GM12878 (cell line): ENCODE measurements at regions not wholly inside any gene's neighbourhood (a gene's known extent, or its start where the extent isn't known, plus 50 kb on each side); places are given as distances from the start of the nearest gene placed in this dataset.

Experiments
- ATAC-seq: fragments of 200-7000 bp; cut with Tn5 transposase; 3 replicates; pipeline ENCODE4 v1.9.1; 2020; ENCODE audit warnings: mild to moderate bottlenecking, moderate library complexity
- BruUV-seq: library from RNA; stranded (reverse); fragments of 400-500 nt; replicated peaks from 2 replicates; lab custom pipeline; 2021; lab: Mats Ljungman, UMichigan
- CTCF ChIA-PET: fragments of 300-600 bp; sonication (Branson Sonifier 250); formaldehyde crosslinking; extraction: SDS; loops from one replicate; lab custom pipeline; 2021; ENCODE audit warnings: inconsistent platforms; lab: Yijun Ruan, JAX
- POLR2A ChIA-PET: fragments of 350-600 bp; formaldehyde crosslinking; extraction: SDS; loops from one replicate; lab custom pipeline; 2021; ENCODE audit warnings: inconsistent platforms; lab: Charles Lee
- RAD21 ChIA-PET: fragments of 300-600 bp; sonication (Branson Sonifier 250); formaldehyde crosslinking; loops from one replicate; lab custom pipeline; 2023; ENCODE audit warnings: antibody characterized with exemption; ENCODE audit not compliant: unreplicated experiment; lab: Charles Lee
- SMC1A ChIA-PET: fragments of 300-600 bp; sonication (Branson Sonifier 250); formaldehyde crosslinking; loops from one replicate; lab custom pipeline; 2023; ENCODE audit not compliant: unreplicated experiment, uncharacterized antibody; lab: Charles Lee
- DNase-seq: peaks from one replicate; pipeline ENCODE4 v3.0.0-alpha.2; 2011; ENCODE audit warnings: low read depth, low spot score
- FAIRE-seq: peaks from 3 replicates; lab custom pipeline; 2011; peaks lifted over from hg19 to GRCh38; lab: Jason Lieb, UNC
- H2AFZ ChIP-seq: 2 replicates; pipeline ENCODE4 v1.6.0; 2011; ENCODE audit warnings: low read depth, low read length, control low read depth; ENCODE audit not compliant: control insufficient read depth
- H3K27ac ChIP-seq: 2 replicates; pipeline ENCODE4 v1.5.1; 2011; ENCODE audit warnings: control low read depth; ENCODE audit not compliant: control insufficient read depth, insufficient read depth
- H3K27me3 ChIP-seq, 2 experiments: replicated peaks in 1 of 2; 2 replicates each; pipeline versions ENCODE4 v1.6.0 to v1.6.1; 2011; ENCODE audit warnings: low read length in 1 of 2; ENCODE audit not compliant: control insufficient read depth in 2 of 2, insufficient read depth in 2 of 2
- H3K36me3 ChIP-seq, 2 experiments: 2 replicates each; pipeline ENCODE4 v1.5.1; 2011; ENCODE audit warnings: low read length in 1 of 2; ENCODE audit not compliant: control insufficient read depth in 2 of 2, insufficient read depth in 2 of 2
- H3K4me1 ChIP-seq: 2 replicates; pipeline ENCODE4 v1.6.1; 2011; ENCODE audit warnings: mild to moderate bottlenecking, low read length, moderate library complexity, mixed read lengths; ENCODE audit not compliant: control insufficient read depth, insufficient read depth
- H3K4me2 ChIP-seq: 2 replicates; pipeline ENCODE4 v1.6.0; 2011; ENCODE audit warnings: control low read depth; ENCODE audit not compliant: control insufficient read depth, insufficient read depth
- H3K4me3 ChIP-seq: fragments of 200-600 bp; sonication (generic); 2 replicates; pipeline ENCODE4 v1.5.1; 2016
- H3K79me2 ChIP-seq: 2 replicates; pipeline ENCODE4 v1.6.0; 2011; ENCODE audit warnings: low read length; ENCODE audit not compliant: control insufficient read depth, insufficient read depth
- H3K9ac ChIP-seq: 2 replicates; pipeline ENCODE4 v1.8.0; 2011; ENCODE audit warnings: low read length, control low read depth, mixed read lengths; ENCODE audit not compliant: control insufficient read depth, insufficient read depth
- H3K9me3 ChIP-seq: replicated peaks from 3 replicates; pipeline ENCODE4 v1.5.1; 2011; ENCODE audit warnings: mild to moderate bottlenecking, low read length; ENCODE audit not compliant: control insufficient read depth, insufficient read depth
- H4K20me1 ChIP-seq: 2 replicates; pipeline ENCODE4 v1.6.0; 2011; ENCODE audit not compliant: control insufficient read depth, insufficient read depth
- BHLHE40 ChIP-seq, 2 experiments: fragments of 450-650 bp in 1 of 2; IDR thresholded peaks; 2 replicates each; pipeline ENCODE4 v1.6.1; 2011 to 2017; ENCODE audit warnings: low read depth in 2 of 2, borderline replicate concordance in 1 of 2, improper control_type of control experiment in 1 of 2, low read length in 1 of 2, mild to moderate bottlenecking in 1 of 2
- EED ChIP-seq: sonication (generic); IDR thresholded peaks from 2 replicates; pipeline ENCODE4 v1.6.1; 2016; ENCODE audit warnings: antibody characterized with exemption, low read depth
- ESRRA ChIP-seq: IDR thresholded peaks from 2 replicates; pipeline ENCODE4 v1.6.1; 2012; ENCODE audit warnings: mild to moderate bottlenecking, low read length, improper control_type of control experiment
- NFYA ChIP-seq: IDR thresholded peaks from 2 replicates; pipeline ENCODE4 v1.6.1; 2011; ENCODE audit warnings: low read depth, mild to moderate bottlenecking, low read length, improper control_type of control experiment, borderline replicate concordance
- PBX3 ChIP-seq: IDR thresholded peaks from 2 replicates; pipeline ENCODE4 v1.6.1; 2011; ENCODE audit warnings: mild to moderate bottlenecking, low read depth, low read length, moderate library complexity; ENCODE audit not compliant: insufficient replicate concordance
- SMAD1 ChIP-seq: fragments of 450-650 bp; IDR thresholded peaks from 2 replicates; pipeline ENCODE4 v1.6.1; 2018; ENCODE audit warnings: mild to moderate bottlenecking, low read depth; ENCODE audit not compliant: partially characterized antibody
- SMARCA5 ChIP-seq: fragments of 450-650 bp; IDR thresholded peaks from 2 replicates; pipeline ENCODE4 v1.6.1; 2017; ENCODE audit warnings: mild to moderate bottlenecking
- SREBF2 ChIP-seq: IDR thresholded peaks from 2 replicates; pipeline ENCODE4 v1.6.1; 2012; ENCODE audit warnings: mild to moderate bottlenecking, low read length
- STAT3 ChIP-seq: IDR thresholded peaks from 2 replicates; pipeline ENCODE4 v1.6.1; 2011; ENCODE audit warnings: low read depth, low read length, improper control_type of control experiment
- ZNF207 ChIP-seq: fragments of 450-650 bp; IDR thresholded peaks from 2 replicates; pipeline ENCODE4 v1.6.1; 2014; ENCODE audit warnings: antibody characterized with exemption, mild to moderate bottlenecking, borderline replicate concordance
- WGBS: methylation state at CpG from one replicate; pipeline ENCODE4 v1.1.6; 2016; ENCODE audit warnings: low lambda C conversion rate; ENCODE audit not compliant: insufficient replicate concordance, insufficient coverage; ENCODE audit errors: missing lambda C conversion rate; 5-methylcytosine and 5-hydroxymethylcytosine counted together
- in situ Hi-C: fragments of 300-500 bp; cut with MboI; formaldehyde crosslinking; loops from 9 replicates; pipeline ENCODE4 v1.14.3; 2018; ENCODE audit warnings: mixed read lengths
- intact Hi-C: fragments of 100-400 bp; cut with micrococcal nuclease; formaldehyde crosslinking; loops from one replicate; pipeline ENCODE4 v1.14.2; 2022; ENCODE audit not compliant: unreplicated experiment

GRCh38 chr13:99704390-99704789 lies 203.1 kb downstream of the TM9SF2 start:
- no peaks in the 10 kb centered on the region for H3K27me3 ChIP-seq
- ChIA-PET POLR2A (no interaction called here), RAD21 (no interaction called here), SMC1A (no interaction called here), CTCF (no interaction called here)
- 59% methylated on average over 4 of the region's 4 CpGs for WGBS
- ATAC-seq (no peak), DNase-seq (no peak), FAIRE-seq (no peak)
- H3K36me3 ChIP-seq, result no peaks in the 10 kb centered on the region
- no peak overlapping the region for H3K9ac ChIP-seq
- TF ChIP-seq EED, result no peak
- no peak for TF ChIP-seq SMARCA5
- no peak for TF ChIP-seq BHLHE40 (IDR thresholded peaks at IDR 0.05; ENCODE audit: borderline replicate concordance in 1 of 2, low read depth in 2 of 2, low read length in 1 of 2)
- TF ChIP-seq SREBF2, result no peak
- no peak for TF ChIP-seq ESRRA
- TF ChIP-seq ZNF207, result no peak
- TF ChIP-seq STAT3, result no peak
- TF ChIP-seq SMAD1, result no peak
- no peak for TF ChIP-seq NFYA
- no peak for TF ChIP-seq PBX3
- H4K20me1 ChIP-seq, result no peaks in the 10 kb centered on the region
- no peak overlapping the region for H3K27ac ChIP-seq
- in situ Hi-C loops, result no loop called here
- intact Hi-C loops, result no loop called here
- no peaks in the 10 kb centered on the region for H3K79me2 ChIP-seq
- H3K4me2 ChIP-seq, result no peak overlapping the region
- no peak overlapping the region for H3K4me3 ChIP-seq
- no peaks in the 10 kb centered on the region for H3K9me3 ChIP-seq
- no TSS peak for BruUV-seq
- no peak overlapping the region for H2AFZ ChIP-seq
- no peaks in the 10 kb centered on the region for H3K4me1 ChIP-seq
